GM19025 (cell line): ENCODE measurements at regions not wholly inside any gene's neighbourhood (a gene's known extent, or its start where the extent isn't known, plus 50 kb on each side); places are given as distances from the start of the nearest gene placed in this dataset.

Experiments
- ATAC-seq: cut with Tn5 transposase; IDR thresholded peaks from one replicate; pipeline ENCODE4 v1.9.1; 2021; ENCODE audit warnings: mild to moderate bottlenecking, low read depth, moderate library complexity; ENCODE audit not compliant: unreplicated experiment

DNA sequence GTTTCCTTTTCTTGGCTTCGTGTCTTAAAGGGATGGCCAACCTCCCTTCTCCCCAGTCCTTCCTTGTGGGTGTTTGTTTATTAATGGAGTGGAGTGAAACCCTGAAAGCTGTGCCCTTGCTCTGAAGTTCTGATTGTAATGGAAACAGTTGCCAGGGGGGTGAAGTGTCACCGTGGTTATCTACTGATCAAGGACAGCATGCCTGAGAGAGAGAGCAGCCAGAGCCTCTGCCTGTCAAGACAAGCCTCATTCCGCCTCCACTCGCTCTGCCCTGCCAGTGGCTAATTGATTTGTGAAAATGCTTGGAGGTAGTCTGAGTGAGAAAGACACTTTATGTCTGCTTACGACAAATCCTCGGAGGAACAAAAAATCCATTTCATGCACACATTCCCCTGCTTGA is 143.7 kb upstream of the SLC30A5 start:
- ATAC-seq: no peak

GRCh38 chr5:68950930-68951329 is 142.9 kb upstream of the SLC30A5 start:
- no peak for ATAC-seq

GRCh38 chr5:68953231-68953874 is 140.5 kb upstream of the SLC30A5 start:
- ATAC-seq: no peak

- ATAC-seq: no peak
Observed at GRCh38 chr5:68953875-68954617, 139.8 kb upstream of the SLC30A5 start.

DNA sequence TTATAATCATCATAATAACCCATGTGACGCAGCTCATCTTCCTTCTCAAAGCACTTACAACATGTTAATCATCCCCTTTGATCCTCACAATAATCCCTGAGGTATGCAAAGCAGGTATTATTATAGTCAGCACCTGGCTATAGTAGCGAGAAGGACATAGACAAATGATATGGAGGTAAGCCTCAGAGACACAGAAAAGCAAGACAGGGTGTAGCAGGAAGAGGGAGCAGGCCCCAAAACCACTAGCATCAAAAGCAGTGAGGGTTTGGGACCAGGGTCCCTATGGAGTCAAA is 139.2 kb upstream of the SLC30A5 start:
- ATAC-seq: no peak

DNA sequence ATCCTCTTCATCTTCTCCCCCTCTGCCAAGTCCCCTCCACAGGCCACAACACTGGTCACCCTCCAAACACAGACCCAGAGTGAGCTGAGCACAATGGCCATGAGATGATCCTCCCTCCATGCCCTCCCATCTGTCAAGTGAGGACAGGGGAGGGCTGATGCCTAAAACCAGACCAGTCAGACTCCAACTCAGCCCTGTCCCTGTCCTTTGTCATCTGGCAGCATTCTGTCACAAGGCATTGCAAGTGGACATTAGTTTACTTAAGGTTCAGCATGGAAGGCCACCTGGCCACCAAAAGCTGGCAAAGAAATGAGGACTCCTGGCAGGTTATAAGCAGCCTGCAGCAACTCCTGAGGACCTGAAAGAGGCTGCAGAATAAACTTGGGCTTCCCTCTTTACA is 136.2 kb upstream of the SLC30A5 start:
- ATAC-seq: no peak

GRCh38 chr5:68958428-68958827 is 135.4 kb upstream of the SLC30A5 start:
- no peak for ATAC-seq

- ATAC-seq: no peak
Observed at GRCh38 chr5:68960456-68960855, 133.4 kb upstream of the SLC30A5 start.

- no peak for ATAC-seq
Observed at GRCh38 chr5:68960961-68961360, 132.9 kb upstream of the SLC30A5 start.

DNA sequence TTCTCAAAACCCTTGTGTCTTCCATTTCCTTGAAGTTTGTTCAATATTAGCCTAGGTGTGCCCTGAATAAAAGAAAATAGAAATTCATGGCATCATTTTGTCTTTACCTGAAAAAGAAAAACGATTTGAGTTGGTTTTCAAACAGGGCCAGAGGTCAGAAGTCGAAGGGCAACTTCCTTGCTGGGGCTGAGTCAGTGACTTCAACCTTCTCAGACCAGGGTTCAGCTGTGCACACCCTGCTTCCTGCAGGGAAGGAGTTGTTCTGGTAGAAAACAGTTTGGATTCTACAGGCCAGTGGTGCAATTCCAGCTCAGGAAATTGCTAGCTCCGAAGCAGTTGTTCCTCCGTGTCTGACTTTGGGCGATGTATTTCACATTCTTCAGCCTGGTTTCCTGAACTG is 132.1 kb upstream of the SLC30A5 start:
- ATAC-seq: no peak

DNA sequence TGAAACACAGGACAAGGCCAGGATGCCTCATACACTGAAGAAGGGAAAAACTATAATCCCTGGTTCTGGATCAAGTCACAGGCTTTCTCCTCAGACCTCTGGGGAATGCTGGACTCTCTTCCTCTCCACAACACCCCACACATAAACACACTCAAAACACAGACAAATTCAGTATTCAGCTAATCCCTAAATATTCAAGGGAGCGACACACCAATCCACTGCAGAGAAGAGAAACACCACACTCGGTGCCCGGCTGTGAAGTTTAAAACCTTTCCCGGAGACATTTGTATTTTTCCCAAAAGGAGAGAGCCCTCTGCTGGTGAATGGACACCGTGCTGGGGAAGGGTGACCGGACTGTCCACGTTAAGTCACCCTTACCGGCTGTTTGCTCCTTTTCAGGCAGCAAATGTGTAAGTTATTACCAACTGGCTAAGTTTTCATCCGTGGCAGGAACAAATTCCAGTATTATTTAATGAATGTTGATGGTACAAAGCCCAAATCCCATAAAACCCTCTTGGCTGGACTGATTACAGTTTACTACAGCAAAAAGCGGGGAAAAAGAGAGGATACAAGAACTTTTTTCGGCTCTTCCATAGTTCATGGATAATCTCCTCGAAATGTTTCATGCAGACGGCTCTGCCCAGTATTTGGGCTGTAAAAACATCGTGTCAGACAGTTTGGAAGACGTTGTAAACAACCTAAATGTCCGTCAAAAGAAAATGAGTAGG is 130.9 kb upstream of the SLC30A5 start:
- ATAC-seq: no peak

DNA sequence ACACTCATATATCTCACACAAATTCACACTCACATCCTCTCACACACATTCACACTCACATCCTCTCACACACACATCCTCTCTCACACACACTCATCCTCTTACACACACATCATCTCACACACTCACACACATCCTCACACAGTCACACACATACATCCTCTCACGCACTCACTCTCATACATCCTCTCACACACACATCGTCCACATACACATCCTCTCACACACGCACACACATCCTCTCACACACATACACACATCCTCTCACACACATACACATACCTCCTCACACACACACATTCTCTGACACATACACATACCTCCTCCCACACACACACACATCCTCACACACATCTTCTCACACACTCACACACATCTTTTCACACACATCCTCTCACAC is 129.1 kb upstream of the SLC30A5 start:
- ATAC-seq: no peak

DNA sequence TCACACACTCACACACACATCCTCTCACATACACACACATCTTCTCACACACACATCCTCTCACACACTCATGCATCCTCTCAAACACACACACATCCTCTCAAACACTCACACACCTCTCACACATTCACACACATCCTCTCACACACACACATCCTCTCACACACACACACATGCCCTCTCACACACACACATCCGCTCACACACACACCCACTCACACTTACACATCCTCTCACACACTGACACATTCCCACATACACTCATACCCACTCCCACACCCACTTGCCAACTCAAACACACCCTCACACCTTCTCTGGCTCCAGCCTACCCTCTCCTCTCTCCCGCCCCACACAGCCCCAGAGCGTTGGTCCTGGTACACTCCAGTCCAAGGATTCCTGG is 127.9 kb upstream of the SLC30A5 start:
- ATAC-seq: no peak

- no peak for ATAC-seq
Observed at GRCh38 chr5:68966596-68966995, 127.2 kb upstream of the SLC30A5 start.

DNA sequence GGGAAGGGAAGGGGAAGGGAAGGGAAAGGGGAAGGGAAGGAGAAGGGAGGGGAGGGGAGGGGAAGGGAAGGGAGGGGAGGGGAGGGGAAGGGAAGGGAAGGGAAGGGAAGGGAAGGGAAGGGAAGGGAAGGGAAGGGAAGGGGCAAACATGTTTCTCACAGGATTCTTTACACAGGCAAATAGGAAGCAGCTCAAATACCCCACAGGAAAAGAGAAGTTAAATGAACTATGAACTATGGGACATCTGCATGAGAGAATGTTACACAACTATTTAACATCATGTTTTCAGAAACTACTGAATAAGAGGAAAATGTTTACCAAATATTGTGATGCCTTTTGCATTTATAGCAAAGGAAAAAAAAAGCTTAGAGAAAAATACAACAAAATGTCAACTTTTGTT is 125.4 kb upstream of the SLC30A5 start:
- ATAC-seq: no peak

- no peak for ATAC-seq
Observed at GRCh38 chr5:68970617-68971016, 123.2 kb upstream of the SLC30A5 start.

- no peak for ATAC-seq
Observed at GRCh38 chr5:68973696-68974095, 120.1 kb upstream of the SLC30A5 start.

- no peak for ATAC-seq
Observed at GRCh38 chr5:68983043-68983442, 110.8 kb upstream of the SLC30A5 start.

DNA sequence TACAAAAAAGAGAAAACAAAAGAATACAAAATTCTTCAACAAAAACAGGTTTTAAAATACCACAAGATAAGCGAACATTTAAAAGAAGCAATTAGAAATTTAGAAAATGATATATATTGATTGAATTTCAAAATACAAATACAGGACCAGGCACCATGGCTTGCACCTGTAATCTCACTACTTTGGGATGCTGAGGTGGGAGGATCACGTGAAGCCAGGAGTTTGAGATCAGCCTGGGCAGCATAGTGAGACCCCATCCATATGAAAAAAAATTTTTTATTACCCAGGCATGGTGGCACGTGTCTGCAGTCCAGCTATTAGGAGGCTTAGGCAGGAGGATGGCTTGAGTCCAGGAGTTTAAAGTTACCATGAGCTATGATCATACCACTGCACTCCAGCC is 109.9 kb upstream of the SLC30A5 start:
- no peak for ATAC-seq

DNA sequence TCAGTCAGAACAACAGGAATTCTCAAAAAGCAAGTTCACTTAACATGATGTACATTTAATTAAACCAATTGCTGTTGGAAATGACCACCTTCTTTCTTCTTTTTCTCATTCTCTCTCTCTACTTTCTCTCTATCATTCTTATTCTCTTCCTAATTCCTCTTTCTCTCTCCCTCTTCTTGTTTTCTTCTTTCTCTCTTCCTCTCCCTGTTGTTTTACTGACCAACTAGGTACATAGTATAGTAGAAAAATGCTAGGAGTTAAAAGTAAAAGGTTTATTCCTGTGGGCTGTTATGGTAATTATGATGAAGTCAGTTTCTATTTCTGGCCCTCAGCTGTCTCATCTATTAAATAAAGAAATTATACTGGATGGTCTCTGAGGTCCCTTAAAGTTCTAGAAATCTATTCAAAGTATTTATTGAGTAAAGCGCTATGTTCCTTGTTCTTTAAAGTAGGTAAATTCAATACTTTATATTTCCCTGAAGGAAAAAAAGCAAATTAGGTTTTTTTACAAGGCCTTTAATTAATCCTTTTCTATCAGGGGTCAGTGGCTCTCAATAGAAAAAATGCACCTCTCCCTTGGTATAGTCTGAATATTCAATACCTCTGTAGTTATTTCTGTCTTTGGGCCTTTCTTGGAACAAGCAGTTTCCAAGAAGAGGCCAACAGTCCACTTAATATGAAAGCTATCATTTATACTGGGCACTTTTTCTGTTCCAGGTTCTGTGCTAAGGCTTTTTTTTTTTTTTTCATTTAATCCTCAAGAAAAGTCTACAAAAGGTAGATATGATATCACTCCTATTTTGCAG is 102.3 kb upstream of the SLC30A5 start:
- no peak for ATAC-seq

- ATAC-seq: peak; percentile 63
Observed at GRCh38 chr5:68994645-68995044, 99.2 kb upstream of the SLC30A5 start.
